Liver (tissue), 8 donors: ENCODE measurements at regions not wholly inside any gene's neighbourhood (a gene's known extent, or its start where the extent isn't known, plus 50 kb on each side); places are given as distances from the start of the nearest gene placed in this dataset.

Experiments
- DNase-seq: peaks from one replicate; pipeline ENCODE4 v3.0.0-alpha.2; 2017; ENCODE audit warnings: low spot score
- H3K27ac ChIP-seq, 2 donors: one replicate each; pipeline ENCODE4 v1.7.0; 2013; ENCODE audit warnings: inconsistent platforms in 2 of 2, low read length in 2 of 2, control low read depth in 1 of 2, low read depth in 1 of 2, mild to moderate bottlenecking in 1 of 2
- H3K27me3 ChIP-seq, 4 donors: one replicate each; pipeline versions ENCODE4 v1.6.1 to v1.7.0; 2013; ENCODE audit warnings: low read length in 3 of 4, inconsistent platforms in 1 of 4, mild to moderate bottlenecking in 1 of 4, moderate library complexity in 1 of 4; ENCODE audit not compliant: control insufficient read depth in 4 of 4, insufficient read depth in 4 of 4
- H3K36me3 ChIP-seq, 4 donors: one replicate each; pipeline versions ENCODE4 v1.6.1 to v1.7.0; 2013; ENCODE audit warnings: low read length in 3 of 4, mild to moderate bottlenecking in 3 of 4, low read depth in 1 of 4, moderate library complexity in 1 of 4; ENCODE audit not compliant: control insufficient read depth in 4 of 4, insufficient read depth in 3 of 4
- H3K4me1 ChIP-seq, 4 donors: one replicate each; pipeline versions ENCODE4 v1.6.1 to v1.7.0; 2013; ENCODE audit warnings: low read length in 3 of 4, mild to moderate bottlenecking in 3 of 4, moderate library complexity in 1 of 4; ENCODE audit not compliant: control insufficient read depth in 4 of 4, insufficient read depth in 4 of 4
- H3K4me3 ChIP-seq, 3 donors: one replicate each; pipeline versions ENCODE4 v1.6.1 to v1.7.0; 2013; ENCODE audit warnings: low read length in 3 of 3, control low read depth in 1 of 3, low read depth in 1 of 3, mild to moderate bottlenecking in 1 of 3
- H3K9ac ChIP-seq, 2 donors: one replicate each; pipeline ENCODE4 v1.7.0; 2013; ENCODE audit warnings: low read length in 2 of 2, mild to moderate bottlenecking in 2 of 2, moderate library complexity in 2 of 2, control low read depth in 1 of 2, low read depth in 1 of 2
- H3K9me3 ChIP-seq, 4 donors: one replicate each; pipeline versions ENCODE4 v1.6.1 to v1.7.0; 2013; ENCODE audit warnings: low read length in 3 of 4; ENCODE audit not compliant: control insufficient read depth in 4 of 4
- CTCF ChIP-seq: fragments of 150-350 bp; IDR thresholded peaks from 2 replicates; pipeline ENCODE4 v1.5.1; 2017; ENCODE audit warnings: improper control_type of control experiment, low read depth, low read length; ENCODE audit not compliant: missing input control
- EGR1 ChIP-seq, 2 donors: IDR thresholded peaks; 2 replicates each; pipeline ENCODE4 v1.6.1; 2016 to 2018; ENCODE audit warnings: antibody characterized with exemption in 2 of 2, low read depth in 2 of 2
- FOXA1 ChIP-seq: IDR thresholded peaks from 2 replicates; pipeline ENCODE4 v1.6.1; 2016; ENCODE audit warnings: antibody characterized with exemption
- FOXA2 ChIP-seq: IDR thresholded peaks from 2 replicates; pipeline ENCODE4 v1.6.1; 2016; ENCODE audit warnings: antibody characterized with exemption
- HNF4A ChIP-seq, 2 donors: conservative IDR thresholded peaks; 2 replicates each; pipeline ENCODE4 v1.6.1; 2016; ENCODE audit warnings: antibody characterized with exemption in 2 of 2, mild to moderate bottlenecking in 2 of 2
- HNF4G ChIP-seq: IDR thresholded peaks from 2 replicates; pipeline ENCODE4 v1.6.1; 2016; ENCODE audit warnings: antibody characterized with exemption
- JUND ChIP-seq, 2 donors: IDR thresholded peaks; 2 replicates each; pipeline ENCODE4 v1.6.1; 2016; ENCODE audit warnings: antibody characterized with exemption in 2 of 2
- NR2F2 ChIP-seq: IDR thresholded peaks from 2 replicates; pipeline ENCODE4 v1.6.1; 2016; ENCODE audit warnings: antibody characterized with exemption
- RAD21 ChIP-seq, 2 donors: IDR thresholded peaks; 2 replicates each; pipeline ENCODE4 v1.6.1; 2016; ENCODE audit warnings: antibody characterized with exemption in 2 of 2, mild to moderate bottlenecking in 2 of 2
- SP1 ChIP-seq: IDR thresholded peaks from 2 replicates; pipeline ENCODE4 v1.6.1; 2018; ENCODE audit warnings: antibody characterized with exemption, mild to moderate bottlenecking
- TAF1 ChIP-seq: conservative IDR thresholded peaks from 2 replicates; pipeline ENCODE4 v1.6.1; 2016; ENCODE audit warnings: antibody characterized with exemption, mild to moderate bottlenecking
- YY1 ChIP-seq: IDR thresholded peaks from 2 replicates; pipeline ENCODE4 v1.6.1; 2016; ENCODE audit warnings: antibody characterized with exemption, mild to moderate bottlenecking
- ZBTB33 ChIP-seq: IDR thresholded peaks from 2 replicates; pipeline ENCODE4 v1.6.1; 2016; ENCODE audit warnings: antibody characterized with exemption
- WGBS: extraction: QIAGEN DNeasy Blood & Tissue Kit; methylation state at CpG from one replicate; pipeline ENCODE4 v1.1.7; 2013; 5-methylcytosine and 5-hydroxymethylcytosine counted together
- TF ChIP-seq, protein P1 (sequence below): IDR thresholded peaks from 2 replicates; pipeline ENCODE4 v1.6.1; 2016; ENCODE audit warnings: antibody characterized with exemption
- TF ChIP-seq, protein P2 (sequence below): IDR thresholded peaks from 2 replicates; pipeline ENCODE4 v1.6.1; 2016; ENCODE audit warnings: antibody characterized with exemption, mild to moderate bottlenecking
- TF ChIP-seq, protein P3 (sequence below): IDR thresholded peaks from 2 replicates; pipeline ENCODE4 v1.6.1; 2016; ENCODE audit warnings: antibody characterized with exemption
- donor health status: healthy.
- donor health status: healthy.
- donor health status: healthy.
- donor health status: healthy.
- donor health status: healthy.

- no peak for TF ChIP-seq ZBTB33
- TF ChIP-seq SP1 = no peak
- no peak for TF ChIP-seq FOXA1
- no peak for TF ChIP-seq YY1
- no peak for TF ChIP-seq TAF1
- TF ChIP-seq HNF4G = no peak
- TF ChIP-seq, protein P1, sequence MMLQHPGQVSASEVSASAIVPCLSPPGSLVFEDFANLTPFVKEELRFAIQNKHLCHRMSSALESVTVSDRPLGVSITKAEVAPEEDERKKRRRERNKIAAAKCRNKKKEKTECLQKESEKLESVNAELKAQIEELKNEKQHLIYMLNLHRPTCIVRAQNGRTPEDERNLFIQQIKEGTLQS = no peak
- no peak for TF ChIP-seq EGR1 (IDR thresholded peaks at IDR 0.05; ENCODE audit: low read depth in 2 of 2)
Measured at GRCh38 chr6:114998492-114998891, 655.7 kb upstream of the HS3ST5 start (continued).

- no peaks in the 10 kb centered on the region for H3K4me1 ChIP-seq
- WGBS = 88% methylated on average over 4 of the region's 4 CpGs
- H3K36me3 ChIP-seq = no peaks in the 10 kb centered on the region
- H3K4me3 ChIP-seq = no peak overlapping the region
- no peaks in the 10 kb centered on the region for H3K27me3 ChIP-seq
- H3K9me3 ChIP-seq = no peaks in the 10 kb centered on the region
- DNase-seq = no peak
- no peak overlapping the region for H3K9ac ChIP-seq
- TF ChIP-seq ZBTB33 (no peak), JUND (IDR thresholded peaks at IDR 0.05) (no peak), SP1 (no peak), NR2F2 (no peak), HNF4A (conservative IDR thresholded peaks at IDR 0.05) (no peak), EGR1 (IDR thresholded peaks at IDR 0.05; ENCODE audit: low read depth in 2 of 2) (no peak), FOXA1 (no peak)
- TF ChIP-seq, protein P2, sequence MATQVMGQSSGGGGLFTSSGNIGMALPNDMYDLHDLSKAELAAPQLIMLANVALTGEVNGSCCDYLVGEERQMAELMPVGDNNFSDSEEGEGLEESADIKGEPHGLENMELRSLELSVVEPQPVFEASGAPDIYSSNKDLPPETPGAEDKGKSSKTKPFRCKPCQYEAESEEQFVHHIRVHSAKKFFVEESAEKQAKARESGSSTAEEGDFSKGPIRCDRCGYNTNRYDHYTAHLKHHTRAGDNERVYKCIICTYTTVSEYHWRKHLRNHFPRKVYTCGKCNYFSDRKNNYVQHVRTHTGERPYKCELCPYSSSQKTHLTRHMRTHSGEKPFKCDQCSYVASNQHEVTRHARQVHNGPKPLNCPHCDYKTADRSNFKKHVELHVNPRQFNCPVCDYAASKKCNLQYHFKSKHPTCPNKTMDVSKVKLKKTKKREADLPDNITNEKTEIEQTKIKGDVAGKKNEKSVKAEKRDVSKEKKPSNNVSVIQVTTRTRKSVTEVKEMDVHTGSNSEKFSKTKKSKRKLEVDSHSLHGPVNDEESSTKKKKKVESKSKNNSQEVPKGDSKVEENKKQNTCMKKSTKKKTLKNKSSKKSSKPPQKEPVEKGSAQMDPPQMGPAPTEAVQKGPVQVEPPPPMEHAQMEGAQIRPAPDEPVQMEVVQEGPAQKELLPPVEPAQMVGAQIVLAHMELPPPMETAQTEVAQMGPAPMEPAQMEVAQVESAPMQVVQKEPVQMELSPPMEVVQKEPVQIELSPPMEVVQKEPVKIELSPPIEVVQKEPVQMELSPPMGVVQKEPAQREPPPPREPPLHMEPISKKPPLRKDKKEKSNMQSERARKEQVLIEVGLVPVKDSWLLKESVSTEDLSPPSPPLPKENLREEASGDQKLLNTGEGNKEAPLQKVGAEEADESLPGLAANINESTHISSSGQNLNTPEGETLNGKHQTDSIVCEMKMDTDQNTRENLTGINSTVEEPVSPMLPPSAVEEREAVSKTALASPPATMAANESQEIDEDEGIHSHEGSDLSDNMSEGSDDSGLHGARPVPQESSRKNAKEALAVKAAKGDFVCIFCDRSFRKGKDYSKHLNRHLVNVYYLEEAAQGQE = no peak
- TF ChIP-seq, protein P1 = no peak
- H3K27ac ChIP-seq = no peak overlapping the region
Measured at GRCh38 chr6:114997813-114998292, 655.0 kb upstream of the HS3ST5 start.

GRCh38 chr6:114995526-114995925 lies 652.7 kb upstream of the HS3ST5 start:
- no peak for TF ChIP-seq RAD21 (IDR thresholded peaks at IDR 0.05)
- TF ChIP-seq, protein P1 = no peak
- TF ChIP-seq, protein P3, sequence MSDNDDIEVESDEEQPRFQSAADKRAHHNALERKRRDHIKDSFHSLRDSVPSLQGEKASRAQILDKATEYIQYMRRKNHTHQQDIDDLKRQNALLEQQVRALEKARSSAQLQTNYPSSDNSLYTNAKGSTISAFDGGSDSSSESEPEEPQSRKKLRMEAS = no peak
- TF ChIP-seq FOXA2 = no peak
- no peak for TF ChIP-seq CTCF
- no peaks in the 10 kb centered on the region for H3K9me3 ChIP-seq
- no peaks in the 10 kb centered on the region for H3K27me3 ChIP-seq
- no peak overlapping the region for H3K4me3 ChIP-seq
- no peak for DNase-seq
- no peaks in the 10 kb centered on the region for H3K36me3 ChIP-seq
- H3K9ac ChIP-seq = no peak overlapping the region
- H3K27ac ChIP-seq = no peak overlapping the region
- H3K4me1 ChIP-seq = no peaks in the 10 kb centered on the region
